C4-2B (cell line): ENCODE measurements at regions not wholly inside any gene's neighbourhood (a gene's known extent, or its start where the extent isn't known, plus 50 kb on each side); places are given as distances from the start of the nearest gene placed in this dataset.

ENCODE experiments used
- H3K27ac ChIP-seq: fragments of 450-650 bp; 2 replicates; pipeline ENCODE4 v1.5.1; 2017
- CTCF ChIP-seq: fragments of 450-650 bp; conservative IDR thresholded peaks from 2 replicates; pipeline ENCODE4 v1.5.1; 2017; ENCODE audit warnings: mild to moderate bottlenecking
- ZFX ChIP-seq: fragments of 450-650 bp; IDR thresholded peaks from 2 replicates; pipeline ENCODE4 v1.6.1; 2017

- TF ChIP-seq ZFX, result no peak
- H3K27ac ChIP-seq, result no peak overlapping the region
Observed at GRCh38 chr12:19947344-19947743, 421.0 kb upstream of the PDE3A start.

GRCh38 chr12:19951664-19952063, 416.7 kb upstream of the PDE3A start:
- TF ChIP-seq ZFX (no peak), CTCF (no peak)
- no peak overlapping the region for H3K27ac ChIP-seq

GRCh38 chr12:19953734-19954133, 414.6 kb upstream of the PDE3A start:
- TF ChIP-seq ZFX (no peak), CTCF (no peak)
- H3K27ac ChIP-seq, result no peak overlapping the region

- TF ChIP-seq CTCF (no peak), ZFX (no peak)
- H3K27ac ChIP-seq, result no peak overlapping the region
Observed at GRCh38 chr12:19954163-19954562, 414.2 kb upstream of the PDE3A start.

- no peak overlapping the region for H3K27ac ChIP-seq
- TF ChIP-seq CTCF (no peak), ZFX (no peak)
Observed at GRCh38 chr12:19957308-19958125, 410.8 kb upstream of the PDE3A start.

GRCh38 chr12:19958389-19958788, 409.9 kb upstream of the PDE3A start:
- H3K27ac ChIP-seq, result no peak overlapping the region
- TF ChIP-seq CTCF, result no peak
- no peak for TF ChIP-seq ZFX

GRCh38 chr12:19959353-19959752, 409.0 kb upstream of the PDE3A start:
- TF ChIP-seq CTCF, result no peak
- TF ChIP-seq ZFX, result no peak

GRCh38 chr12:19960527-19960926, 407.8 kb upstream of the PDE3A start:
- H3K27ac ChIP-seq, result no peak overlapping the region
- TF ChIP-seq ZFX (no peak), CTCF (no peak)

More at GRCh38 chr12:19959353-19959752, 409.0 kb upstream of the PDE3A start:
- H3K27ac ChIP-seq, result no peak overlapping the region
